ENCODE measurements at regions not wholly inside any gene's neighbourhood (a gene's known extent, or its start where the extent isn't known, plus 50 kb on each side); places are given as distances from the start of the nearest gene placed in this dataset.

DNA sequence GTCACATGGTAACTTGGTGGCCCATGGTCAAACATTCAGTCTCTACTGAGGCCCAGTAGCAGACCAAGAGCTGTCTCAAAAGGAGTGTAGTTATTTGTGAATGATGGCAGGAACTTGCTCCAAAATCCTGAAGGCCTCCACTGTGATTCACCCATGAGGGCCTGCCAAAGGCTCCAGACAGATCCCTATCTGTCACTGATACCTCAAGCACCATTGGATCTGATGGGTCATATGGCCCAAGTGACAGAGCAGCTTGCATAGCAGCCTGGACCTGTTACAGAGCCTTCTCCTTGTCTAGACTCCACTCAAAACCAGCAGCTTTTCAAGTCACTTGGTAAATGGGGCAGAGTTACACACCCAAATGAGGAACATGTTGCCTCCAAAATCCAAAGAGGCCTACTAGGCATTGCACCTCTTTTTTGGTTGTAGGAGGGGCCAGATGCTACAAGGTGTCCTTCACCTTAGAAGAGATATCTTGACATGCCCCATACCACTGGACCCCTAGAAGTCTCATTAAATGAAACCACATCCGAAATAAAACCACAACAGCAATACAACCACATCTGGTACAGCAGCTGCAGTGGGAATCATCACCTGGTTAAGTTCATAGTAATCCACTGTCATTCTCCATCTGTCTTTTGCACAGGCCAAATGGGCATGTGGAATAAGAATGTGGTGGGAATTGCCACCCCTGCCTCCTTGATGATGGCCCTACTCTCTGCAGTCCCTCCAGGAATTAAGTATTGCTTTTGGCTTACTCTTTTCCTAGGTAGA, 150.4 kb upstream of the MAX start:
- no peak for DNase-seq

DNA sequence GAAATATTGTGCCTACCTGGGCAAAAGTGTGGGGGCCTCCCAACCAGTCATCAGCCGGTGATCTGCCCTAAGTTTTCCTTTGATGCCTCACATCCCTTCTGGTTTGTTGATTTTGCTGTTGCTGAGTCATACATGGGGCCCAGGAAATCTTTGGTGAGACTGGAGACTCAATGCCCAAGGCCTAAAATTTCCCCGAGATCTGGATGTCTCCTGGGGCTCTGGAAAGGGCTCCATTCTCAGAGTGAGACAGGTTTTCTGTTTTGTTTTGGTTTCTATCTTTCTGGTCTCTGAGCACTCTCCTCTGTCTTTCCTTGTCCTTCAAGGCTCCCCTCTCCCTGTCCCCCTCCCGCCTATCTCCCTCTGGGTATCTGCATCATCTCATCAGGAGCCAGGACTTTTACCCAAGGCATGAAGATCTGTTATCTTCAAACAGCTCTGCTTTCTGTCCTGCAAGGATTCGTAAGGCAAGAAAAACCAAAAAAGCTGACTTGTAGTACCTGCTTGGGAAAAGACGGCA, 152.8 kb upstream of the MAX start:
- DNase-seq = no peak

DNA sequence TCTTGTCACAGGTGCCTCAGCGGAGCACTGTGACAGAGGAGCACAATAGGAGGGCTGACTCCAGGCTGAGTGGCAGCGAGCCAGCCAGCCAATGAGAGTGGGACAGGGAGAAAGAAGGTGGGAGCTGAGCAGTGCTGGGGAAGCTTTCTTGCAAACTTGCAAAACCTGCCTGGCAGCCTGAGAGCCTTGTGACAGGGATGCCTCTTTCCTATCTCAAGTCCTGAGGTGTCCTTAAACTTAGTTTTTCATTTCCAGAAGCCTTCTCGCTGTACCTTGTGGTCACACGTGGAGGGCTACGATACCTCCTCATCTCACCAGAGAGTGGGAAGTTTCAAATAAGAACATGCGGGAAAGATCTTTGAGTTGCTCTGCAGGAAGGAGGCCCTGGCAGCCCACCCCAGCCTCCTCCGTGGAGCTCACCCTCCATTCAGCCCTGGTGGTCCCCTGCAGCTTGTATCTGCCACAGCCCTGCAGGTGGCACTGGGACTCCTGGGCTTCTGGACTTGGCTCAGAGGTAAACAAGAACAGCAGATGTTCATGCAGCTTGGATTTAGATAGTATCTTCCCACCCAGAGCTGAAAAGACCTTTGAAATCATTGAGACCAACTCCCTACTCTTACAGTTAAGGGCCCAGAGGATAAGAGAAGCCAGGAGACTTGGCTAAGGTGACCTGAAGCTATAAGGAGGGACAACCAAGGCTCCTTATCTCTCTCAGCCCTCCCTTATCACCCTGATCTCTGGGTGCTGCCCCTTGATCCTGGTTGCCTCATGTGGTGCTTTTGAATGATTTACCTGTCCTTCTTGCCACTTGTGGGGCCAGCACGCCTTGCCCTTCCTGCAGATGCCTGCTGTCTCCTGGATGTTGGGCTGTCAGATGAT, 153.5 kb upstream of the MAX start:
- DNase-seq = peak in 1 of 2 experiments; percentile 33

DNA sequence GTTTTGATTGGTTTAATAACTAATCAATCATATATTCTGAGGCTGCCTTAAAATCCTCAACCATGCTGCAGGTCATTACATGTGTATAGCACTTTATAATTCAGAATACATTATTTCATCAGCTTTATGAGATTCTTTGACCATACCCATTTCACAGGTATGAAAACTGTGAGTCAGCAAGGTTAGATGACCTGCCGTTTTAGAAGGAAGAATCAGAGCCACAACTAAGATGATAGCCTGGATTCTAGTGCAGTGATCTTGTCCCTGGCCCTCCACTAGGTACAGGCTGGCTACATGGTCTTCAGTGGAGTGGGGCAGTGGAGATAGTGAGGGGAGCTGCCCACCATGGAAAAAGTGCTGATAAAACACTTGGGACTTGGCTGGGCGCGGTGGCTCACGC, 154.4 kb upstream of the MAX start:
- DNase-seq = no peak

DNA sequence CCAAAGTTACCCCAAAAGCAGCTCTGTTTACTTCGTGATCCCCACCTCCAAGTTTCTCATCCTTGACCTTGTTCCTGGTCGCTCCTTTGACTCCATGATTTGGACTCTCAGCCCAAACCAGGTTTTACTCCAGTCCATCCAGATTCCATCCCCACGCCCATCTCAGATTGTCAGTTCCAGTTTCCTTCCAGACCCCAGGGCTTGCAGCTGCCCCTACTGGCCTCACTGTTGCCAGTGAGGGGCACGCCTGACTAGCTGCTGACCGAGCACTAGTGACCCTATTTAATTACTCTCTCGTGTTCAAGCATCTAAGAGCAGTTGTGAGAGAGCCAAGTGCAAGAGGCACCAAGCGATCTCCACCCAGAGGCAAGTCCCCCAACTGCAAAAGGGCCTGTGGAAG, 155.1 kb upstream of the FUT8 start:
- no peak for DNase-seq

DNA sequence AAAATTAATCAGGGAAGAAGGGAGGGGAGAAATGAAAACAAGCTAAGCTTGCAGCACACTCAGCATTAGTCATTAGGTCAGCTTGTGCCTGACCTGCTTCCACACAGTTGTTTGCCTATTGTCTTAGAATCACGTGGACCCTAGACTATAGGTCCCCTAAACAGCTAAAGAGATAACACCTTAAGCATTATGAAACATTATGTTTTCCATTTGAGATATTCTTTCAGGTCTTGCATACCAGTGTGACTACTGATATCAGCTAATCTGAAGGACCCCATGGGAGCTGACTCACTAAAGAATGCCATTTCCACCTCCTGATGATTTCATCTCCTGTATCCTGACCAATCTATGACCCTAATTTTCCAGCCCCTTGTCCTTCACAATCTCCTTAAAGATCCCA, 154.1 kb upstream of the FUT8 start:
- no peak for DNase-seq

DNA sequence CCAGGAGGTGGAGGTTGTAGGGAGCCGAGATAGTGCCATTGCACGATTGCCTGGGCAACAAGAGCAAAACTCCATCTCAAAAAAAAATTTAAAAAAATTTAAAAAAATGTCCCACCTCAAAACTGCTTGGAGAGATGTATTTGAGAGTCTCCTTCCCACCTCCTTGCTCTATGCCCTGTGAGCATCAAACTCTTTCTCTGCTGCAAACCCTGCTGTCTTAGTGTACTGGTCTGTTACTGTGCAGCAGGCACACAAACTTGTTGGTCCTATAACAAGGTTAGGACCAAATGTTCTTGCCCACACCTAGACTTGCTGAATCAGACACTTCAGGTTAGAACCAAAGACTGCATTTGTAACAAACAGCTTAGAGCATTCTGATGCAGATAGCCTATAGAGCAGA, 153.5 kb upstream of the FUT8 start:
- no peak for DNase-seq

DNA sequence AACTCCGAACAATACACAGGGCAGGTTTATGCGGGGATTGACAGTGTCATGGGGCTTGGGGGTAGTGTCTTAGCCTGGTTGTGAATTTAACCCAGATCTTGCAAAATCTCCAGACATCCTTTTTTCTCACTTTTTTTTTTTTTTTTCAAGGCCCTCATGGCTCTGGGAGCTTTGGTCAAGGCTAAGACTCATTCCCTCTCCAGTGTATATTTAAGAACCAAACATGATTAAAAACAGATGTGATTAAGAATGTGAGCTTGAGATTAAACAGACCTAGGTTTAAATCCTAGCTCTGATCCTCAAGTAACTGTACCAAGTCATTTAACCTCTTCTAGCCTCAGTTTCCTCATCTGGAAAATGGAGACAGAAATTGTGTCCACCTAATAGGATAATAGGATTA, 151.7 kb upstream of the FUT8 start:
- DNase-seq = no peak

DNA sequence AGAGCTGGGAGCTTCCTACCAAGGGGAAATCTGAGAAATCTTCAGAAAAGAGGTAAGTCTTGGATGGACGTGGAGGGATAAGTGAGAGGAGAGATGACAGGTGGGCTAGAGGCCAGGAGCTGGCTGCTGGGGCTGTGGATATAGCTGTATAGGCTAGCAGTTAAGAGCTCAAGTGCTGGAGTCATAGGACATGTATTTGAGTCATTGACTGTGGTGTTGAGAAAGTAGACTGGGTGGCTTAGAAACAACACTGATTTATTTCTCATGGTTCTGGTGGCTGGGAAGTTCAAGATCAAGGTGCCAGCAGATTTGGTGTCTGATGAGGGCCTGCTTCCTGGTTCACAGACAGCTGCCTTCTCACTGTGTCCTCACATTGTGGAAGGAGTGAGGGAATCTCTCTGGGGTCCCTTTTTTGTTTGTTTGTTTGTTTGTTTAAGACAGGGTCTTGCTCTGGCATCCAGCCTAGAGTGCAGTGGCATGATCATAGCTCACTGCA, 151.1 kb upstream of the FUT8 start:
- DNase-seq = no peak

DNA sequence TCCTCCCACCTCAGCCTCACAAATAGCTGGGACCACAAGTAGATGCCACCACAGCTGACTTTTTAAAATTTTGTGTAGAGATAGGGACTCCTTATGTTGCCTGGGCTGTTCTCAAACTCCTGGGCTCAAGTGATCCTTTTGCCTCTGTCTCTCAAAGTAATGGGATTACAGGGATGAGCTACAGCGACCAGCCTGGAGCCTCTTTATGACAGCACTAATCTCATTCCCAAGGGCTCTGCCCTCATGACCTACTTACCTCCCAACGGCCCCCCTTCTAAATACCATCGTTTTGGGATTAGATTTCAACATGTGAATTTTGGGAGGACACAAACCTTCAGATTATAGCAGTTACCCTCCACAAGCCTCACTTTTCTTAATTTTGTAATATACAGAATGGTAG, 150.6 kb upstream of the FUT8 start:
- no peak for DNase-seq

DNA sequence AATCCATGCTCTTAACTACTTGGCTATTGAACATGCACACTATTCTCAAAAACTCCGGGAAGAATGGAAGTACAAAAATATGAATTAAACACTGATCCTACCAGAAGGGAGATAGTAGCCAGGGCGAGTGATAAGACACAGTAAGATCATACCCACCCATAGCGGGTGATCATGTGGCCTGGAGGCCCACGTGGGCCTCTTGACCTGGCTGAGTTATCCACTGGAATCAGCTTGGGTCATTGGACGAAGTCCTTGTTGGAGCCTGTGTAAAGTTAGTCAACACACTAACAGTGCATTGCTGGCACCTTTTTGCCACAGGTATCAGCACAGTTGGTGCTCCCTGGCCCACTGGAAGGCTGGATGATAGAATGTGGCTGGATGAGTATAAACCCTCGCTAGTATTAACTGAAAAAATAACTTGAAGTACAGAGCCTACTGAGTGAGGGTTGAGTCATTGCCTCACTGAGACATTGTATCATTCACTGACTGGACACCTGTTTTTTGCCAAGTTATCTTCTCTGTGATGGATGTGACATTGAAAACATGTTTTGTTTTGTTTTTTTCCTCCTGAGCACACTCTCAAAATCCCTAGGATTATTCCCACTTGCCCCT, 149.2 kb upstream of the FUT8 start:
- no peak for DNase-seq

DNA sequence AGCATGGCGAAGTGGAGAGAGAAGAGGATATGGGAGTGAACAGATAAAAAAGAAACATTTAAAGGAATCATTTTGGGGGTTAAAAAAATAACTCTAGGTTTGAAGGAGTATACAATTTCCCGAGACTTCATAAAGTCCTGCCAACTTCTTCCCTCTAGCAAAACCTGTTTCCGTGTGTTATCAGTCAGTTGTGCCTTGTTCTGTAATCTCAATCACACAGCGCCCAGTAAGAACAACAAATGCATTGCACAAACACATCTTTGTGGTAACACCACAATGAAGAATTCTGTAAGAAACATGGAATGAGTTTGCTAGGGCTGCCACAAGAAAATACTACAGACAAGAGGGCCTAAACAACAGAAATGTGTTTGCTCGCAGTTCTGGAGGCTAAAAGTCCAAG, 144.7 kb upstream of the FUT8 start:
- DNase-seq = no peak

DNA sequence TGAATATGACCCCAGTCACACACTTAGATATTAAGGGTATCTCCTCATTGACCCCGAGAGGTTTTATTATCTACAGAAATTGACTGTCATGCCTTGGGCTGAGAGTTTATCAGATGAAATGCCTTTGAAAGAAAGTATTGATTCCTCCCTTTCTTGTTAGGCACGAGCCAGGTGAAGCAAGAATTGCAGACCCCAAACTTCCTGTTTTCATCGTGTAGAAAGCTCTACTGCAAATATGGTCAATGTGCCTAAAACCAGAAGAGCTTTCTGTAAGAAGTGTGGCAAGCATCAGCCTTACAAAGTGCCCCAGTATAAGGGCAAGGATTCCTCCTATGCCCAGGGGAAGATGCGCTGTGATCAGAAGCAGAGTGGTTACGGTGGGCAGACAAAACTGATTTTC, 143.9 kb upstream of the FUT8 start:
- DNase-seq = no peak

DNA sequence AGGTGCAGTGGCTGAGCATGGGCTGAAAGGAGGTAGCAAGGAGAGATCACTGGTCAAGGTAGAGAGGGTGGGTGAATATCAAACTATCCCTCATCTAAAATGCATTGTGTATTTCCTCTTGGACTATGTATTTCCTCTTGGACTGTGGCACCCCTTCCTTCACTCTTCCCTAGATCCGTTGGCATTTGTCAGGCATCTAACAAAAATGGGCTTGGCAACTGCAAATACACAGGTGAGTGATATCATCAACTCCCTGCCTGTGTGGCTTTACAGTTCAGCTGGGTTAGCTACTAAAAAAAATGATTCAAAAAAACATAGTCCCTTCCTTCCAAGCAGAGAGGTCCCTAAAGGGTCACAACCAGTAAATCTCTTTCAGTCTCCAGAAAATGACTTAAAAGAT, 142.8 kb upstream of the FUT8 start:
- DNase-seq = no peak

DNA sequence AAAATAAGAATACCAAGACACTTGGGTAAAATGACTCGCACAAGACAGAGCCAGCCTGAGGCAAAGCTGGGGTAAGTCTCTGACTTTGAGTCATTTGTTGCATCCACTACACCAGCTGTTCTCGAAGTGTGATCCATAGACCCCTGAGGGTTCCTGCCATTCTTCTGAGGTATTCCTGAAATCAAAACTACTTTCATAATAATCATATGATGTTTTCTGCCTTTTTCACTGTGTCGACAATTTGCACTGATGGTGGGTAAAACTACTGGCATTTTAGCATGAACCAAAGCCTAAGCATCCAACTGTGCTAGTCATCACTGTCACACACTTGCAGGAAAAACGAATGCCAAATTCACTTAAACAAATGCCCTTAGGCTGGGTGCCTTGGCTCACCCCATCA, 135.5 kb upstream of the FUT8 start:
- no peak for DNase-seq

DNA sequence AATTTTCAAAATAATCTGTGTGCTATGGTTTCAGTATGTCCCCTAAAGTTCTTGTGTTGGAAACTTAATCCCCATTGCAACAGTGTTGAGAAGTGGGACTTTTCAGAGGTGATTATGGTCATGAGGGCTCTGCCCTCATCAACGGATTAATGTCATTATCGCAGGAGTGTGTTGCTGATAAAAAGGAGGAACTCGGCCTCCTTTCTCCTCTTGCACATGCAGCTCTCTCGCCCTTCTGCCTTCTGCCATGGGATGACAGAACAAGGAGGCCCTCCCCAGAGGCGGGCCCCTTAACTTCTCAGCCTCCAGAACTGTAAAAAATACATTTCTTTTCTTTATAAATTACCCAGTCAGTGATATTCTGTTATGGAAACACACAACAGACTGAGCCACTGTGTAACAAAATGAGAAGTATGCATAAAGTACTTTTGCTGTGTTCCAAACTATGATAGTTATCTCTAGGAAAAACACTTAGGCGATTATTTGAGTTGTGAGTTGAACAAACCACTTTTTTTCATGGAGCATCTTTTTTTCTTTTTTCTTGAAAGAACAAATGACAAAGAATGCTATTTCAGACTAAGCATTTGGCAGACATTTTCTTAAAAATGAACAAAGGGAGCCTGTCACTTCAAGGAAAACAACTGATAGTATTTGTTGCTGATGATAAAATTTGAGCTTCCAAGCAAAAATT, 134.8 kb upstream of the FUT8 start:
- no peak for DNase-seq

DNA sequence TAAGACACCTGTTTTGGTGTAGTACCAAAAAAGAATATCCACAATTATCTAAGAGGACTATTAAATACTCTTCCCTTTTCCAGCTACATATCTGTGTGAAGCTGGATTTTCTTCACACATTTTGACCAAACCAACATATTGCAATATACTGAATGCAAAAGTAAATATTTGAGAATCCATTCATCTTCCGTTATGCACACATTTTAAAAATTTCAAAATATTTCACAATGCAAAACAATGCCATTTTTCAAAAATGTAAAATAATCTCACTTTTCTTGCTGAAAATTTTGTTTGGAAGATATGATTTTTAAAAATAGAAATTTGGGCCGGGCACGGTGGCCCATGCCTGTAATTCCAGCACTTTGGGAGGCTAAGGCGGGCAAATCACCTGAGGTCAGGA, 133.9 kb upstream of the FUT8 start:
- no peak for DNase-seq

DNA sequence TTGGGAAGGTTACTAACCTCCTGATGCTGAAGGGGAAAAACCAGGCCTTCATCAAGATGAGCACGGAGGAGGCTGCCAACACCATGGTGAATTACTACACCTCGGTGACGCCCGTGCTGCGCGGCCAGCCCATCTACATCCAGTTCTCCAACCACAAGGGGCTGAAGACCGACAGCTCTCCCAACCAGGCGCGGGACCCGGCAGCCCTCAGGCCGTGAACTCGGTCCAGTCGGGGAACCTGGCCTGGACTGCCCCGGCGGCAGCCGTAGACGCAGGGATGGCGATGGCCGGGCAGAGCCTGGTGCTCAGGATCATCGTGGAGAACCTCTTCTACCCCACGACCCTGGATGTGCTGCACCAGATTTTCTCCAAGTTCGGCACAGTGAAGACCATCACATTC, 133.0 kb upstream of the FUT8 start:
- no peak for DNase-seq

DNA sequence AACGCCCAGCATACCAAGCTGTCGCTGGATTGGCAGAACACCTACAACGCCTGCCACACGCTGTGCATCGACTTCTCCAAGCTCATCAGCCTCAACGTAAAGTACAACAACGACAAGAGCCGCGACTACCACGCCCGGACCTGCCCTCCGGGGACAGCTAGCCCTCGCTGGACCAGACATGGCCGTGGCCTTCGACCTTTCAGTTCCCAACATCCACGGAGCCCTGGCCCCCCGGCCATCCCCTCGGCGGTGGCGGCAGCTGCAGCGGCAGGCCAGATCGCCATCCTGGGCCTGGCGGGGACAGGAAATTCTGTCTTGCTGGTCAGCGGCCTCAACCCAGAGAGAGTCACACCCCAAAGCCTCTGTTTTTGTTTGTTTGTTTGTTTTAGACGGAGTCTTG, 132.6 kb upstream of the FUT8 start:
- DNase-seq = no peak

DNA sequence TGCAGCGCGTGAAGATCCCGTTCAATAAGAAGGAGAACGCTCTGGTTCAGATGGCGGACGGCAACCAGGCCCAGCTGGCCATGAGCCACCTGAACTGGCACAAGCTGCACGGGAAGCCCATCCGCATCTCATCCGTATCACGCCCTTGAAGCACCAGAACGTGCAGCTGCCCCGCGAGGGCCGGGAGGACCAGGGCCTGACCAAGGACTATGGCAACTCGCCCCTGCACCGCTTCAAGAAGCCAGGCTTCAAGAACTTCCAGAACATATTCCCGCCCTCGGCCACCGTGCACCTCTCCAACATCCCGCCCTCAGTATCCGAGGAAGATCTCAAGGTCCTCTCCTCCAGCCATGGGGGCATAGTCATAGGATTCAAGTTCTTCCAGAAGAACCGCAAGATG, 131.9 kb upstream of the FUT8 start:
- DNase-seq = no peak

DNA sequence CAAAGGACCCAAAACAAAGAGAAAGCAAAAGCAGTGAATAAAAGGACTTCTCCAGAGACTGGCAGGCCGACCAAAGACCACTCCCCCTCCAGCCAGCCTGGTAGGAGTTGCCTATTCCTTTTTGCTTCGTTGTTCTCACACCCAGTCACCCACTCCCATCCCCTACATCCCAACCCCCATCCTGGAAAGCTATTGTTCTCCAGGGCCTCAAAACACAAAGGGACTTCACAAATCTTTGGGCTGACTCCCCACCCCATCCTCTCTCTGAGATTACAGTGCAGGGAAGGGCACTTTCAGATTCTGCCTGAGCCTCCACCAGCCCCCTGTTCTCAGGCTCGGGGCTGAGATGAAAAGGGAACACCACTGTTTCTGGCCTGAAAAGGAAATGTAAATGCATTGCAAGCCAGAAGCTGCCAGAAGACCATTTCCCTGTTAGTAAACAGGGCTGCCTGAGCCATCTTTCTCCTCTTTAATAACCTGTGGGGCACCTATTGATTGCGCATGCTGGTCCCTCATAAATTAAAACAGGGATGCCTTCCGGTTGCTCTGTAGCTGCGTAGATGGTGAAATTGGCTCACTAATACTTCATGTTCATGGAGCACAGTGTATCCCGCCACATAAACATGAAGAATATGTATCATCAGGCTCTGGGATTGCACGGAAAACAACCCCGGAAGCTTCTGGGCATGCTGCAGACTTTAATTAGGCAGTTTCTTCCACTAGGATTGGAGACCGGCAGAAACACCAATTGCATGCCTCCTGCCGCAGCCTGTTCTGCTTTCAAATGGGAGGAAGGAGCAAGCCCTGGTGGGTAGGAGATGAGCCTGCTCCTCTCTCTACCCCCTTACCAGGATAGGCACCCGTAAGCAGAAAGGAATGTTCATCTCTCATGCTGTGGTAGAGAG, 130.3 kb upstream of the FUT8 start:
- no peak for DNase-seq

DNA sequence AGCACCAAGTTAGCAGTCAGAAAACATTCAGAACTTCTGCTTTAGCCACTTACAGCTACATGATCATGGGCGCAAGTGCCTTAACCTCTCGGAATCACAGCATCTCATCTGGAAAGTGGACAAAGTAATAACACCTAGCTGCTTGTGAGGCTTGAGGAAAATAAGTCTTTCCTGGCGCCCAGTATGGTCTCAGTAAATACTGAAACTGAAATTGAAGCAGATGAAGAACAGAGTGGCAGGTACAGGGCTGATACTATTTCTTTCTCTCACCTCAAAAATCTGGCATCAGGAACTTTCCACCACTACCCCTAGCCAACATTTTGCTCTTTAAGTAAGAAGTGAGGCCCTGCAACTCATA, 129.7 kb upstream of the FUT8 start:
- no peak for DNase-seq
